GM12873 (cell line): ENCODE measurements at regions not wholly inside any gene's neighbourhood (a gene's known extent, or its start where the extent isn't known, plus 50 kb on each side); places are given as distances from the start of the nearest gene placed in this dataset.

Experiments
- CTCF ChIP-seq: IDR thresholded peaks from 2 replicates; pipeline ENCODE4 v1.5.1; 2012; ENCODE audit warnings: low read depth, mild to moderate bottlenecking, moderate library complexity, low read length, control low read depth; ENCODE audit not compliant: insufficient read depth; ENCODE audit errors: missing control alignments

GRCh38 chr2:2571301-2572150 lies 240.5 kb upstream of the MYT1L start:
- no peak for TF ChIP-seq CTCF

GRCh38 chr2:2570871-2571270 lies 239.8 kb upstream of the MYT1L start:
- no peak for TF ChIP-seq CTCF

GRCh38 chr2:2570360-2570759 lies 239.3 kb upstream of the MYT1L start:
- no peak for TF ChIP-seq CTCF

- no peak for TF ChIP-seq CTCF
Measured at GRCh38 chr2:2569836-2570235, 238.8 kb upstream of the MYT1L start.

- TF ChIP-seq CTCF, result no peak
Measured at GRCh38 chr2:2569306-2569705, 238.2 kb upstream of the MYT1L start.

- no peak for TF ChIP-seq CTCF
Measured at GRCh38 chr2:2568411-2568810, 237.3 kb upstream of the MYT1L start.

GRCh38 chr2:2567776-2568175 lies 236.7 kb upstream of the MYT1L start:
- no peak for TF ChIP-seq CTCF
